PC-3 (cell line): ENCODE measurements at regions not wholly inside any gene's neighbourhood (a gene's known extent, or its start where the extent isn't known, plus 50 kb on each side); places are given as distances from the start of the nearest gene placed in this dataset.

ENCODE experiments used
- ATAC-seq: fragments of 200-7000 bp; cut with Tn5 transposase; 2 replicates; pipeline ENCODE4 v1.9.1; 2020; ENCODE audit warnings: mild to moderate bottlenecking, moderate library complexity
- BruUV-seq: library from RNA; stranded (reverse); fragments of 400-500 nt; replicated peaks from 2 replicates; lab custom pipeline; 2021; lab: Mats Ljungman, UMichigan
- CTCF ChIA-PET: fragments of 300-600 bp; sonication (Branson Sonifier 250); formaldehyde crosslinking; loops from one replicate; lab custom pipeline; 2022; ENCODE audit warnings: antibody characterized with exemption; lab: Charles Lee
- POLR2A ChIA-PET: fragments of 300-600 bp; sonication (Branson Sonifier 250); formaldehyde crosslinking; loops from one replicate; lab custom pipeline; 2022; ENCODE audit warnings: antibody characterized with exemption; ENCODE audit not compliant: unreplicated experiment; lab: Charles Lee
- DNase-seq: peaks from one replicate; pipeline ENCODE4 v3.0.0-alpha.2; 2015
- H2AFZ ChIP-seq: fragments of 300-600 bp; sonication (generic); 2 replicates; pipeline ENCODE4 v1.6.0; 2016; ENCODE audit warnings: antibody characterized with exemption, low read length
- H3F3A ChIP-seq: fragments of 300-600 bp; sonication (generic); one replicate; pipeline ENCODE4 v1.6.0; 2017; ENCODE audit warnings: antibody characterized with exemption, low read length, control low read depth, mild to moderate bottlenecking; ENCODE audit not compliant: unreplicated experiment
- H3K27ac ChIP-seq: fragments of 300-600 bp; sonication (generic); 2 replicates; pipeline ENCODE4 v1.5.1; 2016; ENCODE audit warnings: mild to moderate bottlenecking, low read length
- H3K27me3 ChIP-seq: fragments of 300-600 bp; sonication (generic); 2 replicates; pipeline ENCODE4 v1.6.1; 2016; ENCODE audit warnings: low read length, mixed read lengths
- H3K36me3 ChIP-seq: fragments of 300-600 bp; sonication (generic); 2 replicates; pipeline ENCODE4 v1.6.1; 2016; ENCODE audit warnings: low read depth, mixed run types, low read length, mixed read lengths
- H3K4me1 ChIP-seq: fragments of 300-600 bp; sonication (generic); 2 replicates; pipeline ENCODE4 v1.5.1; 2016; ENCODE audit warnings: low read length; ENCODE audit not compliant: insufficient read depth
- H3K4me2 ChIP-seq: fragments of 300-600 bp; sonication (generic); 2 replicates; pipeline ENCODE4 v1.6.0; 2016; ENCODE audit warnings: low read length
- H3K4me3 ChIP-seq: fragments of 300-600 bp; sonication (generic); 2 replicates; pipeline ENCODE4 v1.5.1; 2016; ENCODE audit warnings: mild to moderate bottlenecking, low read length, mixed read lengths
- H3K79me2 ChIP-seq: fragments of 300-600 bp; sonication (generic); 2 replicates; pipeline ENCODE4 v1.6.1; 2017; ENCODE audit warnings: low read length, mixed read lengths
- H3K9ac ChIP-seq: fragments of 300-600 bp; sonication (generic); 2 replicates; pipeline ENCODE4 v1.6.0; 2016; ENCODE audit warnings: mild to moderate bottlenecking, low read length
- H3K9me2 ChIP-seq: fragments of 300-600 bp; sonication (generic); replicated peaks from 2 replicates; pipeline ENCODE4 v1.6.1; 2016; ENCODE audit warnings: mixed run types, low read length, mixed read lengths
- H3K9me3 ChIP-seq: fragments of 300-600 bp; sonication (generic); 2 replicates; pipeline ENCODE4 v1.6.1; 2016; ENCODE audit warnings: low read length, mixed read lengths
- H4K20me1 ChIP-seq: fragments of 300-600 bp; sonication (generic); 2 replicates; pipeline ENCODE4 v1.6.1; 2016; ENCODE audit warnings: low read length, mixed read lengths
- EZH2 ChIP-seq: fragments of 300-600 bp; sonication (generic); IDR thresholded peaks from one replicate; pipeline ENCODE4 v1.6.1; 2017; ENCODE audit warnings: antibody characterized with exemption, mild to moderate bottlenecking, low read length; ENCODE audit not compliant: unreplicated experiment
- EZH2phosphoT487 ChIP-seq: fragments of 300-600 bp; sonication (generic); IDR thresholded peaks from 2 replicates; pipeline ENCODE4 v1.6.1; 2018; ENCODE audit warnings: mild to moderate bottlenecking, antibody characterized with exemption, low read length, borderline replicate concordance
- intact Hi-C: fragments of 100-400 bp; cut with micrococcal nuclease; formaldehyde crosslinking; loops from 2 replicates; pipeline ENCODE4 v1.9.0; 2023
- TF ChIP-seq, protein P1 (sequence below): fragments of 300-600 bp; sonication (generic); conservative IDR thresholded peaks from 2 replicates; pipeline ENCODE4 v1.5.1; 2017; ENCODE audit warnings: antibody characterized with exemption, low read depth, mild to moderate bottlenecking, low read length

DNA sequence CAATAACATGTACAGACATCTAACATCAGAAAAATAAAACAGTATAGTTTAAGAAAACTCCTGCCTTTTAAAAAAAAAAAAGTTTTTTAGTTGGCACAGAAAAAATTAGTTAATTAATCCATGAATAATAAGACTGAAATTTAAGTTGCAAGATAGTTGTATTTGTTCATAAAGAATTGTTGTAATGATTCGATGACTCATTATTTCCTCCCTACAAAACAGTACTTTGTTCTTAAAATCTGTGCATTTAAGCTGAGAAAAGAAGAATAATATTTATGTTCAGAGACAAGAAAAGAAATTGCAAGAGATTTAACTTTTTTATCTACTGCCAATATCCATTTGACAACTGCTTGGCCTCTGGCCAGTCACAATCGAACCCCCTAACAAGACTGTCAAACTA is 894.7 kb downstream of the ADGRL2 start:
- no peak for TF ChIP-seq EZH2
- no peak for TF ChIP-seq EZH2phosphoT487
- DNase-seq, result no peak
- no TSS peak for BruUV-seq

DNA sequence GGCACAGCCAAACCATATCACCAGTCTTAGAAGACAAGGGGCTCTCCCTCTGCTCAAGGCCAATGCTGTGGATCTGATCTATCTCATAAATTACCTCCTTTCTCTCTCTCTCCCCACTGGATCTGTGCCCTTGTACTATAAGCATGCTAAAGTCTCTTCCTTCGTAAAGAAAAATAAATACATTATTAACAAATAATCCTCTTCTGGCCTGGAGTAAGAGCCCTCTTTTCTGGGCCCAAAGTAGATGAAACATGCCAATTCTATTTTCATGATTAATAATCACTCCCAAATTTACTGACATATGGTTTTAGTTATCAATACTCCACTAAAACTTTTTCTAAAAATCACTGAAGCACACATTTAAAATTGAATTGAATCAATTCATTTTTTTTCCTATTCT is 889.7 kb downstream of the ADGRL2 start:
- TF ChIP-seq, protein P1, sequence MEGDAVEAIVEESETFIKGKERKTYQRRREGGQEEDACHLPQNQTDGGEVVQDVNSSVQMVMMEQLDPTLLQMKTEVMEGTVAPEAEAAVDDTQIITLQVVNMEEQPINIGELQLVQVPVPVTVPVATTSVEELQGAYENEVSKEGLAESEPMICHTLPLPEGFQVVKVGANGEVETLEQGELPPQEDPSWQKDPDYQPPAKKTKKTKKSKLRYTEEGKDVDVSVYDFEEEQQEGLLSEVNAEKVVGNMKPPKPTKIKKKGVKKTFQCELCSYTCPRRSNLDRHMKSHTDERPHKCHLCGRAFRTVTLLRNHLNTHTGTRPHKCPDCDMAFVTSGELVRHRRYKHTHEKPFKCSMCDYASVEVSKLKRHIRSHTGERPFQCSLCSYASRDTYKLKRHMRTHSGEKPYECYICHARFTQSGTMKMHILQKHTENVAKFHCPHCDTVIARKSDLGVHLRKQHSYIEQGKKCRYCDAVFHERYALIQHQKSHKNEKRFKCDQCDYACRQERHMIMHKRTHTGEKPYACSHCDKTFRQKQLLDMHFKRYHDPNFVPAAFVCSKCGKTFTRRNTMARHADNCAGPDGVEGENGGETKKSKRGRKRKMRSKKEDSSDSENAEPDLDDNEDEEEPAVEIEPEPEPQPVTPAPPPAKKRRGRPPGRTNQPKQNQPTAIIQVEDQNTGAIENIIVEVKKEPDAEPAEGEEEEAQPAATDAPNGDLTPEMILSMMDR, result no peak
- no peak for TF ChIP-seq EZH2
- no peak for TF ChIP-seq EZH2phosphoT487
- H3K9me2 ChIP-seq, result no peaks in the 10 kb centered on the region
- no peaks in the 10 kb centered on the region for H3K9me3 ChIP-seq
- no peaks in the 10 kb centered on the region for H4K20me1 ChIP-seq
- no peak overlapping the region for H3K4me3 ChIP-seq
- intact Hi-C loops, result no loop called here
- peaks cover 3% of the 10 kb centered on the region; the same call in 1 of the 2 replicates for H3K27me3 ChIP-seq
- H3K27ac ChIP-seq, result no peak overlapping the region
- no peak overlapping the region for H3K9ac ChIP-seq
- no peak overlapping the region for H3K4me2 ChIP-seq
- no peaks in the 10 kb centered on the region for H3K36me3 ChIP-seq
- CTCF ChIA-PET, result no interaction called here
- no peaks in the 10 kb centered on the region for H3K79me2 ChIP-seq
- ATAC-seq, result no peak
- POLR2A ChIA-PET, result no interaction called here
- DNase-seq, result no peak
- H3K4me1 ChIP-seq, result no peaks in the 10 kb centered on the region
- BruUV-seq, result no TSS peak
- H3F3A ChIP-seq, result no peaks in the 10 kb centered on the region
- H2AFZ ChIP-seq, result no peak overlapping the region

More for the DNA sequence above, 894.7 kb downstream of the ADGRL2 start:
- Histone ChIP-seq H4K20me1 (no peaks in the 10 kb centered on the region), H3K79me2 (no peaks in the 10 kb centered on the region), H3K9ac (no peak overlapping the region), H3K27me3 (peaks cover 19% of the 10 kb centered on the region; the same call in 1 of the 2 replicates), H3K9me2 (no peaks in the 10 kb centered on the region), H3K4me3 (no peak overlapping the region), H3K4me1 (no peaks in the 10 kb centered on the region), H3K36me3 (no peaks in the 10 kb centered on the region), H2AFZ (no peak overlapping the region), H3F3A (no peaks in the 10 kb centered on the region), H3K27ac (no peak overlapping the region), H3K4me2 (no peak overlapping the region), H3K9me3 (no peaks in the 10 kb centered on the region)
- ChIA-PET POLR2A (no interaction called here), CTCF (no interaction called here)
- intact Hi-C loops, result no loop called here
- ATAC-seq, result no peak

DNA sequence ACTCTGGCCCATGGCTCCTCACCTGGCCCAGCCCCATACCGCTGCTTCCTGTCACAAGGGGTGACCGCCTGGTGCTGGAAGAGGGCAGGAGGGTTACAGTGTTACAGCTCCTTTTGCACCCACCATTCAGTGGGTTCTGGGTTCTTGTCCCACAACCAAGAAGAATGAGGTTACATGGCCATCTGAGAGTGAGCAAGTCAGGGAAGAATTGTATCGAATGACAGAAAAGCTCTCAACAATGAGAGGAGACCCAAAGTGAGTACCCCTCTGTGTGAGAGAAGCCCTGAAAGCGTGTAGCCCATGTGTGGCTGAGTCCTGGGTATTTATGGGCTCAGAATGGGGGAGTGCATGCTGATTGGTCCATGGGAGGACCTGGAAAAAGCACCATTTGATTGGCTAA is 888.5 kb downstream of the ADGRL2 start:
- H4K20me1 ChIP-seq, result no peaks in the 10 kb centered on the region
- TF ChIP-seq, protein P1, result no peak
- TF ChIP-seq EZH2phosphoT487 (no peak), EZH2 (no peak)
- no TSS peak for BruUV-seq
- H3K36me3 ChIP-seq, result no peaks in the 10 kb centered on the region
- POLR2A ChIA-PET, result no interaction called here
- no peak overlapping the region for H3K4me2 ChIP-seq
- DNase-seq, result no peak
- CTCF ChIA-PET, result no interaction called here
- no peak overlapping the region for H3K27ac ChIP-seq
- no peak overlapping the region for H2AFZ ChIP-seq
- no peaks in the 10 kb centered on the region for H3K9me3 ChIP-seq
- no peaks in the 10 kb centered on the region for H3K4me1 ChIP-seq
- no peaks in the 10 kb centered on the region for H3F3A ChIP-seq
- H3K9me2 ChIP-seq, result no peaks in the 10 kb centered on the region
- no peak overlapping the region for H3K9ac ChIP-seq
- ATAC-seq, result no peak
- no peaks in the 10 kb centered on the region for H3K79me2 ChIP-seq
- H3K4me3 ChIP-seq, result no peak overlapping the region
- peaks cover 3% of the 10 kb centered on the region; the same call in 1 of the 2 replicates for H3K27me3 ChIP-seq
- intact Hi-C loops, result no loop called here
